BLaER1 (cell line): ENCODE measurements at regions not wholly inside any gene's neighbourhood (a gene's known extent, or its start where the extent isn't known, plus 50 kb on each side); places are given as distances from the start of the nearest gene placed in this dataset.

Experiments used
- H3K27ac ChIP-seq: shearing (Covaris generic); formaldehyde crosslinking; 2 replicates; pipeline ENCODE4 v1.8.1; 2022
- H3K27me3 ChIP-seq: shearing (Covaris generic); formaldehyde crosslinking; 2 replicates; pipeline ENCODE4 v1.8.1; 2022
- H3K36me3 ChIP-seq: shearing (Covaris generic); formaldehyde crosslinking; 2 replicates; pipeline ENCODE4 v1.8.1; 2022
- H3K4me1 ChIP-seq: shearing (Covaris generic); formaldehyde crosslinking; 2 replicates; pipeline ENCODE4 v1.8.1; 2022
- H3K4me2 ChIP-seq: shearing (Covaris generic); formaldehyde crosslinking; 2 replicates; pipeline ENCODE4 v1.8.1; 2022
- H3K4me3 ChIP-seq: shearing (Covaris generic); formaldehyde crosslinking; 2 replicates; pipeline ENCODE4 v1.8.1; 2022
- H3K9ac ChIP-seq: shearing (Covaris generic); formaldehyde crosslinking; 2 replicates; pipeline ENCODE4 v1.8.1; 2022
- H3K9me3 ChIP-seq: shearing (Covaris generic); formaldehyde crosslinking; 2 replicates; pipeline ENCODE4 v1.8.1; 2022
- H4K20me1 ChIP-seq: shearing (Covaris generic); formaldehyde crosslinking; 2 replicates; pipeline ENCODE4 v1.8.1; 2022
- Cebpa-rat ChIP-seq: shearing (Covaris generic); IDR thresholded peaks from 2 replicates; pipeline ENCODE4 v1.8.1; 2022

DNA sequence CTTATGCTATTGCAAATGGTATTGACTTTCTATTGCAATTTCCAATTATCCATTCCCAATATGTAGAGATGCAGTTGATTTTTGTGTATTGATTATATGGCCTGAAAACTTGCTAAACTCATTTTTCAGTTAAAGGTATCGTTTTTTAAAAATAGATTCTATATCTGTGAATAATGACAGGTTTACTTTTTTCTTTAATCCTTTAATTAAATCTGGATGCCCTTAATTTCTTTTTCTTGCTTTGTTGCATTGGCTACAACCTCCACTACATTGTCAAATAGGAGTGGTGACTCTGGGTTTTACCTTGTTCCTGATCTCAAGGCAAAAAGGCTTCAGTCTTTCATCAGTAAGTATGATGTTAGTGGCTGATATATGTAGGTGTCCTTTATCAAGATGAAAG lies 522.4 kb downstream of the MATN1 start:
- Histone ChIP-seq H3K27ac (no peak overlapping the region), H3K4me3 (no peak overlapping the region), H3K4me1 (peaks cover 16% of the 10 kb centered on the region), H3K4me2 (no peak overlapping the region), H3K9me3 (peaks cover 18% of the 10 kb centered on the region), H4K20me1 (no peaks in the 10 kb centered on the region), H3K9ac (no peak overlapping the region), H3K36me3 (no peaks in the 10 kb centered on the region), H3K27me3 (no peaks in the 10 kb centered on the region)
- no peak for TF ChIP-seq Cebpa-rat

DNA sequence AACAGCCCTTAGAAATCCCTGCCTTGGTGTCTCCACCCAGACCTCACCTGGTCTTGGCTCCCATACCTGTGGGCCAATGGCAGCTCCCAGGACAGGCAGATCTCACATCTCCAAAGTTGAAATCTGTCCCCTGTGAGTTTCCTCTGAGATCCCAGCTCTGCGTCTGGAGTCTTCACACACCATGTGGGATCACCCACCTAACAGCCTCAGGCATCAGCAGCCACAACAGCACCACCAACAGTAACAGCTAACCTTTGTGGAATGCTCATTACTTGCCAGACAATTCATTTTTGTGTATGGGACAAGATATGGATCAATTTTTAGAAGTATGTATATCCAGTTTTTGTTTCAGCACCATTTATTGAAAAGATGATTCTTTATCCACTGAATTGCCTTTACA lies 523.2 kb downstream of the MATN1 start:
- H3K27ac ChIP-seq, result no peak overlapping the region
- no peaks in the 10 kb centered on the region for H3K36me3 ChIP-seq
- H3K4me1 ChIP-seq, result peaks cover 21% of the 10 kb centered on the region
- no peak for TF ChIP-seq Cebpa-rat
- H3K4me2 ChIP-seq, result no peak overlapping the region
- H3K9me3 ChIP-seq, result peaks cover 18% of the 10 kb centered on the region
- no peaks in the 10 kb centered on the region for H3K27me3 ChIP-seq
- H3K9ac ChIP-seq, result no peak overlapping the region
- no peak overlapping the region for H3K4me3 ChIP-seq
- no peaks in the 10 kb centered on the region for H4K20me1 ChIP-seq

DNA sequence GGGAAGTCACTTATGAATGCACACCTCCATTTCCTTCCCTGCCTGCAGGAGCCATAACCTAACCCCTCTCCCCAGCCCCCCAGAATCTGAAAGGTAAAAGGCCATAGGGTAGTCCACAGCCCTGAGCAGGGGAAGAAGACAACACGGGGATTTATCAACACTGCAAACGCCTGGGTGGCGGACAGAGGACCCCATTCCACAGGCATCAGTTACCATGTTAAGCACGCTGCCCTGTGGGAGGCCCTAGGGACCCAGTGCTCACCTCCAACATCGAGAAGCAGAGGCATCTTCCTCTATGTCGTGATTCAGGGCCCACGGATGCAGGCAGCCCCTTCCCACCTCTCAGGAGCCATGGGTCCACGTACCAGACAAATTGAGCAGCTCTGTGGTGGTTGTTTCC lies 523.8 kb downstream of the MATN1 start:
- H3K4me2 ChIP-seq, result no peak overlapping the region
- no peak for TF ChIP-seq Cebpa-rat

DNA sequence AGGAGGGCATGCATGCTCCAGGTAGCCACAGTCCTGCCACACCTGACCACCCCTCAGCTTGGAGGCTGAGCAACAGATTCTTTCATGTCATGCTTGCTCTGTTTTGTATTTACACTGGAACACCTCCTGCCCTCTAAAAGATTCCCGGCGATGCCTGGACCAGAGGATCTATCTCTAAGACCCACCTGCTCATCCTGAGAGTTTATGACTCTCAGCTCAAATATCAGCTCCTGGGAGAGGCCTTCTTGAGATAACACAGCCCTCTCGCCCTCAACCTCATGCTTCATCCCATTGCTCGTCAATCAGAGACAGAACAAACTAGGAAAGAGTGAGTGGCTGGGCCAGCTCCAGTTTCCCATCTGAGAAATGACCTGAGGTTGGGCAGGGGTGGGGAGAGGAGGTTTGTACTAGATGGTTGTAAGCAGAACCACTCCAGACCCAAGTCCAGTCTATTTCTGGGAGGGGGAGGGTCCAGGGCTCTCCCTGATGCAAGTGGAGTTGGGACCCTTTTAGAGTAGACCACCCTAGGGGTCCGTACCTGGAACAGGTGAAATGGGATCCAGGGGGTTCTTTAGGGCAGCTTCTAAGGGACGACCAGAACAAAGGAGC lies 524.5 kb downstream of the MATN1 start:
- H3K4me3 ChIP-seq, result no peak overlapping the region
- peaks cover 26% of the 10 kb centered on the region for H3K4me1 ChIP-seq
- no peak for TF ChIP-seq Cebpa-rat
- H3K9ac ChIP-seq, result no peak overlapping the region
- no peaks in the 10 kb centered on the region for H3K36me3 ChIP-seq
- peaks cover 18% of the 10 kb centered on the region for H3K9me3 ChIP-seq
- no peaks in the 10 kb centered on the region for H4K20me1 ChIP-seq
- H3K27me3 ChIP-seq, result no peaks in the 10 kb centered on the region
- H3K4me2 ChIP-seq, result no peak overlapping the region
- no peak overlapping the region for H3K27ac ChIP-seq

More for the DNA sequence above, 523.8 kb downstream of the MATN1 start:
- Histone ChIP-seq H3K4me1 (peaks cover 26% of the 10 kb centered on the region), H3K27ac (no peak overlapping the region), H3K27me3 (no peaks in the 10 kb centered on the region), H3K9me3 (peaks cover 18% of the 10 kb centered on the region), H3K4me3 (no peak overlapping the region), H3K36me3 (no peaks in the 10 kb centered on the region), H4K20me1 (no peaks in the 10 kb centered on the region), H3K9ac (no peak overlapping the region)

DNA sequence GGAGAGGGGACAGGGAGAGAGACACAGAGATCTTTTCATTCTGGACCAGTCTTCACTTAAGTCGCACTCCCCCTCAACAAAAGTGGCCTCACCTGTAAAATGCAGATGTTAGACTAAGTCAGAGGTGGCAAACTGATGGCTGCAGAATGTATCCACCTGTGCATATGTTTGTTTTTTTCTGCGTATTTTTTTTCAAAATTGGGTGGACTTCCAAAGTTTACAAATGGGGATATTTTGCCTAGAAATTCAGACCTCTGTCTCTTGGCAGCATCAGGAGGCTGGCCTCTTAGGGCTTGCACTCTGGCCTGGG lies 525.0 kb downstream of the MATN1 start:
- no peak for TF ChIP-seq Cebpa-rat
- H3K27me3 ChIP-seq, result no peaks in the 10 kb centered on the region
- H3K4me2 ChIP-seq, result no peak overlapping the region
- peaks cover 18% of the 10 kb centered on the region for H3K9me3 ChIP-seq
- H3K9ac ChIP-seq, result no peak overlapping the region
- H3K27ac ChIP-seq, result no peak overlapping the region
- no peaks in the 10 kb centered on the region for H4K20me1 ChIP-seq
- peaks cover 26% of the 10 kb centered on the region for H3K4me1 ChIP-seq
- H3K36me3 ChIP-seq, result no peaks in the 10 kb centered on the region
- H3K4me3 ChIP-seq, result no peak overlapping the region

DNA sequence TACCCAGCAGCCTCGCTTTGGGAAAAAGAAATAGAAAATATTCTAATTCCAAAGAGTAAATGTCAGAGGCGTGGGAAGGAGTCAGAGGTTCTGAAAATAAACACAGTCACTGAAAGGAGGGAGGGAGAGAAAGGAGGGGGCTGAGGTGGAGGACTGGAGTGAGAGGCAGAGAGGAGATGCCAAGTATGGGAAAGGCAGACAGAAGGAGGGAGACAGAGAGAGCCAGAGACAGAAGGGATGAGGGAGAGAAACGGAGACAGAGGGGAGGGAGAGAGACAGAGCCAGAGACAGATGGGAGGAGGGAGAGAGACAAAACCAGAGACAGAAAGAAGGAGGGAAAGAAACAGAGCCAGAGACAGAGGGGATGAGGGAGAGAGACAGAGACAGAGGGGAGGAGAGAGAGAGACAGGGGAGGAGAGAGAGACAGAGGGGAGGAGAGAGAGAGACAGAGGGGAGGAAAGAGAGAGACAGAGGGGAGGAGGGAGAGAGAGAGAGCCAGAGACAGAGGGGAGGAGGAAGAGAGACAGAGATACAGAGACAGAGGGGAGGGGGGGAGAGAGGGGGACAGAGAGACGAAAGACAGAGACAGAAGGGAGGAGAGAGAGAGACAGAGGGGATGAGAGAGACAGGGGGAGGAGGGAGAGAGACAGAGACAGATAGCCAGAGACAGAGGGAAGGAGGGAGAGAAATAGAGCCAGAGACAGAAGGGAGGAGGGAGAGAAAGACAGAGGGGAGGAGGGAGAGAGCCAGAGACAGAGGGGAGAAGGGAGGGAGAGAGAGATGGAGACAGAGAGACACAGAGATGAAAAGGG lies 525.5 kb downstream of the MATN1 start:
- Histone ChIP-seq H3K4me2 (peak overlapping the region; percentile 71), H3K4me3 (no peak overlapping the region), H3K27me3 (no peaks in the 10 kb centered on the region), H3K9me3 (peaks cover 18% of the 10 kb centered on the region), H3K4me1 (peaks cover 26% of the 10 kb centered on the region), H4K20me1 (no peaks in the 10 kb centered on the region), H3K27ac (no peak overlapping the region), H3K9ac (no peak overlapping the region), H3K36me3 (no peaks in the 10 kb centered on the region)
- no peak for TF ChIP-seq Cebpa-rat

DNA sequence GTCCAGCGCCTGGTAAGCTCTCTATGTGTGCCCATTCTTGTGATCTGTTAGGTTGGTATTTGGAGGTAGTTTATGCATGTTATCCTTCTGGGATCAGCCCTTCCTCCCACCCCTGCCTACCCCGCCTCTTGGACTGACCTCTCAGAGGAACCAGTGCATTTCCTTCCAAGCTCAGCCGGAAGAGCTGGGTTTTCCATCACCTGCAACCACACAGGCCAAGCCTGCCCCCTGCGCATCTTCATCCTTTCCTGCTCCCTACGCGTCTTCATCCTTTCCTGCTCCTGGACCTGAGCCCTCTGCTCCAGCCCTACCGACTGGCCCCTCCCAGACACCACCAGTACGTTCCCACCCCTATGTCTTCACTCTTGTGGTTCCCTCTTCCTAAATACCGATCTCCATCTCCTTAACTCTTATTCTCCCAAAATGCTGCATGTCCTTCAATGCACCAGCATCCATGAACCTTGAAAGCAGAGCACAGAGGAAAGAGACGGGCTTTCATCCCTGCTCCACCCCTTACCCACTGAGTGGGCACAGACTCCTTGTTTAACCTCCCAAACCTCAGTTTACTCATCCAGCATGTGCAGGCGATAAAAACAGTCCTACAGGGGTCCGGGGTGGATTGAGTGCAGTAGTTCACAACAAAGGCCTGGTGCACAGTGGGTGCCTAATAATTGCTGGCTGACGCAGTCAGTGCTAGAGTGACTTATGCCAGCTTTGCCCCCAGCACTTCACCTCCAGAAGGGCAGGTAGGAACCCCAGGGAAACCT lies 526.3 kb downstream of the MATN1 start:
- no peaks in the 10 kb centered on the region for H3K36me3 ChIP-seq
- peaks cover 26% of the 10 kb centered on the region for H3K4me1 ChIP-seq
- H3K27ac ChIP-seq, result no peak overlapping the region
- H3K27me3 ChIP-seq, result no peaks in the 10 kb centered on the region
- H3K9ac ChIP-seq, result no peak overlapping the region
- no peaks in the 10 kb centered on the region for H4K20me1 ChIP-seq
- no peak for TF ChIP-seq Cebpa-rat
- peaks cover 18% of the 10 kb centered on the region for H3K9me3 ChIP-seq
- H3K4me3 ChIP-seq, result no peak overlapping the region
- H3K4me2 ChIP-seq, result peak overlapping the region; percentile 71

DNA sequence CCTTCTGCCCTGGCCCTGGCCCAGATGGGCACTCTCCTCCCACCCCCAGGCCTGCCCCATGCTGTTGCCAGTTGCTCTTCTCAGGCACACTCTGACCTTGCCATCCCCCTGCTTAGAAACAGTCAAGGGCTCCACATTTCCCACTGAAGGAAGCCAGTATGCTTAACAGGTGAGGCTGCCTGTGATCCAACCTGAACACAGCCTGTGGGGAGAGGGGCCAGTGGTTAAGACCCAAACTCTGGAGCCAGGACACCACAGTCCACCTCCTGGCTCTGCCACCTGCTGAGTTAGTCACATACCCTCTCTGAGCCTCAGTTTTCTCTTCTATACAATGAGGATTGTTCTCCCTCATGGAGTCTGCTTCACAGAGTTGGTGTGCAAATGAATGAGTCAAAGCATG lies 526.9 kb downstream of the MATN1 start:
- Histone ChIP-seq H4K20me1 (no peaks in the 10 kb centered on the region), H3K4me1 (peaks cover 26% of the 10 kb centered on the region), H3K9ac (no peak overlapping the region), H3K4me2 (peak overlapping the region; percentile 71), H3K27me3 (no peaks in the 10 kb centered on the region), H3K4me3 (no peak overlapping the region), H3K9me3 (peaks cover 15% of the 10 kb centered on the region), H3K36me3 (no peaks in the 10 kb centered on the region), H3K27ac (no peak overlapping the region; the same call in 1 of the 2 replicates)
- no peak for TF ChIP-seq Cebpa-rat

DNA sequence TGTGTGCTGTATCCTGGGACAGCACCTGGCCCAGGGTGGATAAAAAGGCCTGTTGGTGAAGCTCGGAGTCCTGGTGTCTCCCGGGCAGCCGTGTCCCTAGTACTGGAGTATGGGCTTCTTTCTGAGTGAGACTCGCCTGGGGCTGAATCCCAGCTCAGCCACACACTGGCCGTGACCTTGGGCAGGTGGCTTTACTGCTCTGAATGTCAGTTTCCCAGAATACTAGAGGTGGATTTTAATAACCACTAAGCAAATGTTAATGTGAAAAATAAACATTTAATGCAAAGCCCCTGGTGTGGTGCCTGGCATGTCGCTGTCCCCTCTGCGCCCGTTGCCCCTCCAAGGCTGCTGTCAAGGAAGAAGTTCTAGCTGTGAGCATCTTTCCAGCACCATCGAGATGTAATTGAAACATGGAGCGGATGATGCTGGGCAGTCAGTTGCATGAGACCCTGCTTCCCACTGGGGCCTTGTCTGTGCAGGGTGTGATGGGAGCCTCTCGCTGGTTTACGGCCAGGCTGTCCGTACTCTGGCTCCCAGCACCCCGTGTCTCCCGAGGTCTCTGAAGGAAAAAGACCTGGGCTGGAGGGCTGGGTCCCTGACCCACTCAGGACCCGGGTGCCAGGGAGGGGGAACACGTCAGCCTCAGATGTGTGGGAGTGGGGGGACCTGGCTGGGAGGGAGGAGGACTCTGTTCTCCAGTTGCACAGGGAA lies 527.8 kb downstream of the MATN1 start:
- H3K27ac ChIP-seq, result no peak overlapping the region
- no peak overlapping the region for H3K9ac ChIP-seq
- H3K36me3 ChIP-seq, result no peaks in the 10 kb centered on the region
- H3K27me3 ChIP-seq, result no peaks in the 10 kb centered on the region
- no peak overlapping the region for H3K4me3 ChIP-seq
- TF ChIP-seq Cebpa-rat, result no peak
- no peaks in the 10 kb centered on the region for H4K20me1 ChIP-seq
- peaks cover 9% of the 10 kb centered on the region for H3K9me3 ChIP-seq
- H3K4me1 ChIP-seq, result peaks cover 26% of the 10 kb centered on the region
- H3K4me2 ChIP-seq, result 0 out of 2 replicates have a peak overlapping the region, but pooled peaks have one; percentile 1
